ENCODE measurements at regions not wholly inside any gene's neighbourhood (a gene's known extent, or its start where the extent isn't known, plus 50 kb on each side); places are given as distances from the start of the nearest gene placed in this dataset.

DNA sequence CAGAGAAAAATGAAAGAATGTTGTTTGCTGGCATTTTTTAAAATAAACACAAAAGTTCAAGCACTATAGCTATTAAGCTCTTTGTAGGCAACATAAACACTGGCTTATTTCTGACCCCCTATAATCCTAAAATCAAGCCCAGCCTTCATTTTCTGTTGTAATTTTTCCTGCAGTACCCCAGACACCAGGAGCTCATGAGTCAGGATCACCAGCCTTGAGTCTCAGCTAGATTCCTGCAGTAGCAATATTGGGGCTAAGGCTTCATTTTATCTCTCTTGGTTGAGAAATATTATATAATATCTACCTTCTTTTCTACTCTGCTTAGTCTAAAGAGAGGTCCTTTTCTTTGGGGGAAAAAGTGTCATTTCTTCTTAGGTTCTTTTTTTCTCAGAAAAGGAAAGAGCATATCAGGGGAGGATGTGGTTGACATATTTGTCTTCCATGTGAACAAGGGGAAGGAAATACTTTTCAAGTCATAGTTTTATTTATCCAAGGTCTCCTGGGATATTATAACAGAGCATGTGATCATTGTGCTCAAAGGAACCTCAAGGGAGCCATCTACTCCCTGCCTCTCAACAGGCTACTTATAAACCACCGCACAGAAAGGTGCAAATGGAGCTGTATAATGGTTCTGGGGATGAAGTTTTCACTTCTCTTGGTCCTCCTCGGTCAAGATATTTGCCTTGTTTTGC is 678.3 kb upstream of the NR3C2 start:
- H3K27ac ChIP-seq (ENCODE audit: control insufficient read depth, insufficient read depth, low read length): no peak overlapping the region
- H3K4me2 ChIP-seq (ENCODE audit: control insufficient read depth, extremely low read depth, insufficient read depth, low read depth, low read length): no peak overlapping the region
- H3K9ac ChIP-seq (ENCODE audit: control insufficient read depth, extremely low read depth, insufficient read depth, low read length): no peak overlapping the region
- peaks cover 8% of the 10 kb centered on the region for H3K4me1 ChIP-seq (ENCODE audit: control insufficient read depth, extremely low read depth, insufficient read depth, low read length)
- dilution Hi-C loops (cut with MboI; ENCODE audit: extremely low pct_ligation_motif_present, low sequenced_read_pairs): no loop called here
- H3K79me2 ChIP-seq (ENCODE audit: control insufficient read depth, insufficient read depth, low read length): no peaks in the 10 kb centered on the region
- no peaks in the 10 kb centered on the region for H3K9me3 ChIP-seq (ENCODE audit: control insufficient read depth, low read depth, low read length)
- TF ChIP-seq EZH2 (IDR thresholded peaks at IDR 0.05; ENCODE audit: low read length): no peak
- TF ChIP-seq, protein P1, sequence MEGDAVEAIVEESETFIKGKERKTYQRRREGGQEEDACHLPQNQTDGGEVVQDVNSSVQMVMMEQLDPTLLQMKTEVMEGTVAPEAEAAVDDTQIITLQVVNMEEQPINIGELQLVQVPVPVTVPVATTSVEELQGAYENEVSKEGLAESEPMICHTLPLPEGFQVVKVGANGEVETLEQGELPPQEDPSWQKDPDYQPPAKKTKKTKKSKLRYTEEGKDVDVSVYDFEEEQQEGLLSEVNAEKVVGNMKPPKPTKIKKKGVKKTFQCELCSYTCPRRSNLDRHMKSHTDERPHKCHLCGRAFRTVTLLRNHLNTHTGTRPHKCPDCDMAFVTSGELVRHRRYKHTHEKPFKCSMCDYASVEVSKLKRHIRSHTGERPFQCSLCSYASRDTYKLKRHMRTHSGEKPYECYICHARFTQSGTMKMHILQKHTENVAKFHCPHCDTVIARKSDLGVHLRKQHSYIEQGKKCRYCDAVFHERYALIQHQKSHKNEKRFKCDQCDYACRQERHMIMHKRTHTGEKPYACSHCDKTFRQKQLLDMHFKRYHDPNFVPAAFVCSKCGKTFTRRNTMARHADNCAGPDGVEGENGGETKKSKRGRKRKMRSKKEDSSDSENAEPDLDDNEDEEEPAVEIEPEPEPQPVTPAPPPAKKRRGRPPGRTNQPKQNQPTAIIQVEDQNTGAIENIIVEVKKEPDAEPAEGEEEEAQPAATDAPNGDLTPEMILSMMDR (optimal IDR thresholded peaks at IDR 0.05 in 1 of 3, IDR thresholded peaks at IDR 0.05 in 1 of 3, conservative IDR thresholded peaks at IDR 0.05 in 1 of 3; ENCODE audit: extremely low read depth in 1 of 3, insufficient read depth in 2 of 3, low read length in 3 of 3): no peak
- H3K4me3 ChIP-seq (ENCODE audit: control insufficient read depth in 2 of 3, extremely low read depth in 1 of 3, insufficient read depth in 2 of 3, low read depth in 1 of 3, low read length in 3 of 3): no peak overlapping the region
- FAIRE-seq: no peak
- no peaks in the 10 kb centered on the region for H3K27me3 ChIP-seq (ENCODE audit: control insufficient read depth, extremely low read depth, insufficient read depth, low read length)
- H3K9me1 ChIP-seq (ENCODE audit: control insufficient read depth, extremely low read depth, insufficient read depth, low read length): no peaks in the 10 kb centered on the region
- H3K36me3 ChIP-seq (ENCODE audit: control insufficient read depth in 2 of 2, extremely low read depth in 1 of 2, insufficient read depth in 2 of 2, low read length in 2 of 2): no peaks in the 10 kb centered on the region
- no peak for DNase-seq (ENCODE audit: low read depth, low spot score)
- H2AFZ ChIP-seq (ENCODE audit: control insufficient read depth, low read length): no peak overlapping the region
- no peaks in the 10 kb centered on the region for H4K20me1 ChIP-seq (ENCODE audit: control insufficient read depth, extremely low read depth, insufficient read depth, low read length)

DNA sequence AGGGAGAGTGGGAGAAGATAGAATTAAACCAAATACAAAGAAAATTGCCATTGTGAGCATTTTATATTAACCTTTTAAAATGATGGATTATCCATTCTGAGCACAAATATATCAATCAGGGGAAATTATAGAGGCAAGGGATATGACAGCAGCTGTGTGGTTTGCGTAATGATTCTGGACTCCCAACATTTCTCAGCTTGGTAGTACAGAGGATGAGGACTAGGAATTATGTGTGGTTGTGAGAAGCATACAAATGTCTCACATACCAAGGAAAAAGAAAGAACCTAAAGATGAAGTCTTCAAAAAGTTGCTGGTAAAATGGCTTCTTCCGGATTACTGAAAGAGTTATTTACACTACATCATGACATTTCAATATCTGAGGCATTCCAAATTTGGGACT is 674.6 kb upstream of the NR3C2 start:
- peaks cover 18% of the 10 kb centered on the region for H3K4me1 ChIP-seq (ENCODE audit: control insufficient read depth, extremely low read depth, insufficient read depth, low read length)
- H3K9me1 ChIP-seq (ENCODE audit: control insufficient read depth, extremely low read depth, insufficient read depth, low read length): no peaks in the 10 kb centered on the region
- no peak overlapping the region for H3K4me3 ChIP-seq (ENCODE audit: control insufficient read depth in 2 of 3, extremely low read depth in 1 of 3, insufficient read depth in 2 of 3, low read depth in 1 of 3, low read length in 3 of 3)
- no peaks in the 10 kb centered on the region for H3K9me3 ChIP-seq (ENCODE audit: control insufficient read depth, low read depth, low read length)
- FAIRE-seq (no peak), DNase-seq (ENCODE audit: low read depth, low spot score) (no peak)
- H3K27me3 ChIP-seq (ENCODE audit: control insufficient read depth, extremely low read depth, insufficient read depth, low read length): no peaks in the 10 kb centered on the region
- H4K20me1 ChIP-seq (ENCODE audit: control insufficient read depth, extremely low read depth, insufficient read depth, low read length): no peaks in the 10 kb centered on the region
- H3K4me2 ChIP-seq (ENCODE audit: control insufficient read depth, extremely low read depth, insufficient read depth, low read depth, low read length): no peak overlapping the region
- no peak overlapping the region for H3K9ac ChIP-seq (ENCODE audit: control insufficient read depth, extremely low read depth, insufficient read depth, low read length)
- no peaks in the 10 kb centered on the region for H3K79me2 ChIP-seq (ENCODE audit: control insufficient read depth, insufficient read depth, low read length)
- dilution Hi-C loops (cut with MboI; ENCODE audit: extremely low pct_ligation_motif_present, low sequenced_read_pairs): no loop called here
- no peak for TF ChIP-seq EZH2 (IDR thresholded peaks at IDR 0.05; ENCODE audit: low read length)
- TF ChIP-seq, protein P1 (optimal IDR thresholded peaks at IDR 0.05 in 1 of 3, IDR thresholded peaks at IDR 0.05 in 1 of 3, conservative IDR thresholded peaks at IDR 0.05 in 1 of 3; ENCODE audit: extremely low read depth in 1 of 3, insufficient read depth in 2 of 3, low read length in 3 of 3): no peak
- no peak overlapping the region for H3K27ac ChIP-seq (ENCODE audit: control insufficient read depth, insufficient read depth, low read length)
- H2AFZ ChIP-seq (ENCODE audit: control insufficient read depth, low read length): no peak overlapping the region
- H3K36me3 ChIP-seq (ENCODE audit: control insufficient read depth in 2 of 2, extremely low read depth in 1 of 2, insufficient read depth in 2 of 2, low read length in 2 of 2): no peaks in the 10 kb centered on the region
